GM18858 (cell line): ENCODE measurements at regions not wholly inside any gene's neighbourhood (a gene's known extent, or its start where the extent isn't known, plus 50 kb on each side); places are given as distances from the start of the nearest gene placed in this dataset.
"Not testable (repeated sequence)": the region's sequence is repeated elsewhere in the genome, so short reads cannot be mapped to it uniquely, and the experiment has no call there.

Experiments used
- ATAC-seq: cut with Tn5 transposase; IDR thresholded peaks from one replicate; pipeline ENCODE4 v1.9.1; 2021; ENCODE audit not compliant: unreplicated experiment

DNA sequence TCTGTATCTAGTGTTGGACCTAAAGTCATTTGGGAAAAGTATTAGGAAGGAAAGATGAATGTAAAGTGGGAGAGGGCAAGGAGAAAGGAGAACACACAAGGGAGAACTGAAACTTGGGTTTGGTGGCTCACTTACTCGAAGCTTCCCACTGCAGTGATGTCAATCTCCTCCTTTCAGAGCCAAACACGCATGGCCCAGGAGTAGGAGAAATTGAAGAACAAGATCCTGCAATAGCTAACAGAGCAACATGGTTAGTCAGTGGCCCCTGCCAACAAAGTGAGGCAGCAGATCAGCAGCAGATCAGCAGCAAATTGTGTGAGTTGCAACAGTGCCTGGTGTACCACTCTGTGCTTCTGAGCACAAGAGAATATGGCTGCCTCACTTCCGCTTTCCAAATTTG is 366.4 kb downstream of the PSAT1 start:
- ATAC-seq, result no peak

DNA sequence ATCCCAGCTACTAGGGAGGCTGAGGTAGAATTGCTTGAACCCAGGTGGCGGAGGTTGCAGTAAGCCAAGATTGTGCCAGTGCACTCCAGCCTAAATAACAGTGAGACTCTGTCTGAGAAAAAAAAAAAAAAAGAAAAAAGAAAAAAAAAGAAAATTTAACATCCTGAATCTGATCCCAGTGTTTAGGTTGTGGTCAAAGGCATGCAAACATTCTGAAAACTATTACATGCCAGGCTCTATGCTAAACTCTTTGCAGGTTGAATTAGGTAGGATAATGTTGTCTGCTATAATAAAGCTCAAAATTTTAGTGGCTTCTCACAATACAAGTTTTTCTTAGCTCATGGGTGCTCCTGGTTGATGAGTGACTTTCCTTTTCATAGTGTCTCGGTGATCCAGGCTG is 367.4 kb downstream of the PSAT1 start:
- ATAC-seq, result no peak

DNA sequence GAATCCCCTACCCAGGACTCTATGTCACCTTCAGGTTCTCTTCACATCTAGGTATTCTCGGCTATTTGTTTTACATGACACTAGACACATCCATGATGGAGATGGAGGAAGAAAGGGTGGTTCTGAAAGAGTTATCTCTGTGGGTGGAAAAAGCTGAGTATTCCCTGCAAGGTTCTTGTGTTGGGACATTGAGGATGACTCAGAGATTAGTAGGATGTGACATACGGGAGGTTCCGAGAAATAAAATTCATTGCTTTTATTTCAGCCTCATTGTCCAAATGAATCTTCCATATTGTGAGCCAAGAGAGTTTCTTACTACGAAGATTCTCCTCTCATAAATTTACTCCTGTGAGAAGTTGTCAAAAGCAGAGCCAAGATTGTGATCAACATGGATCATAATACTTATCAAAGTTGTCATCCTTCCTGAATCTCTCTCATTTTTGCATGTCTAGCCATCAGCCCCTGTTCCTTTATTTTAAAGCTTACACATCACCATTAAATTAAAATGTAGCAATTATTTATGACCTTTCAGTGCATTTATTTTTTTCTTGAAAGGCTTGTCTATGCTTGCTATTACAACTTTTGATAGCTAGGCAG is 370.0 kb downstream of the PSAT1 start:
- no peak for ATAC-seq

DNA sequence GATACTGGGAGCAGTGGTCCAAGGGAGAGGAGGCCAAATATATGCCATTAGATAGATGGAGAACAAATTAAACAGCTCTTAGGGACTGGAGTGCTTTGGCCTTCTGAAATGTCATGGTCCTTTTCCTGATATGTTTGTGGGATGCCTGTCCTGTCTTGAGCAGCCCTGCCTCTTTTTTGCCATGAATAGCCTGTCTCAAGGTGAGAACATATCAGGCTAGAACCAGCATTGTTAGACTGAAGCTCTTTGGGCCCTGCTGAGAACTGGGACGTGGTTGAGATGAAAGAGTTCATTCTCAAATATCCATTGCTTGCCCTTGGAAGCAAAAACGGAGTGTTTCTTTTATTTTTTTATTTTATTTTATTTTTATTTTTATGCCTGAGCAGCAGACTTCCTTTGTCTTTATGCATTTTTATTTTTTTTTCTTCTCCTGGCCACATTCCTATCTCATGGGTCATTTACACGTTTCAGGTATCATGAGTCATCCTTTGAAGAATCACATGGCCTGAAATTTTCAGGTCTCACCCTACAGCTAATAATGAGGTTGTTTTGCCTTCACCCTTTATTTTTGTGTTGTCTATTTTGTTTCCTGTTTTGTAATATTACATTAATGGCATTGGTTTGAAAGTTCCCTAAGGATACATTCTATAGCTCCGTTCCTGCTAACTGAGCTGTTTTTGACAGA is 371.4 kb downstream of the PSAT1 start:
- ATAC-seq, result no peak

DNA sequence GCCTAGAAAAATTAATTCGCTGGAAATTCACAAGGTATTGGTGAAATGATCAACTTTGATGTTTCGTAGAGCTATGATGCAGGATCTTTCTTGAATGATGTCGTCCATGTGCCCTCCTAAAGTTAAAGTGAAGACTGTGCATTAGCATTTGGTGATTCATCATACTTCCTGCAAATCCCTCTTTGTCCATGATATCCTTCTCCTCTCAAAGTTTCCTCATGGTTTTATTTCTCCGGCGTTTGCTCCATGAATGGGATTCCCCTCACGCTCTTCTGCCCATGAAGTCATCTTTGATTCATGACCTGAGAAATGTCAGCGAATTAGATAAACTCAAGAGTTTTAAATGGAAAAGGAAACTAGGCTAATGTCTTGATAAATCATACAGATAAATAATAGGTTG is 372.7 kb downstream of the PSAT1 start:
- no peak for ATAC-seq

DNA sequence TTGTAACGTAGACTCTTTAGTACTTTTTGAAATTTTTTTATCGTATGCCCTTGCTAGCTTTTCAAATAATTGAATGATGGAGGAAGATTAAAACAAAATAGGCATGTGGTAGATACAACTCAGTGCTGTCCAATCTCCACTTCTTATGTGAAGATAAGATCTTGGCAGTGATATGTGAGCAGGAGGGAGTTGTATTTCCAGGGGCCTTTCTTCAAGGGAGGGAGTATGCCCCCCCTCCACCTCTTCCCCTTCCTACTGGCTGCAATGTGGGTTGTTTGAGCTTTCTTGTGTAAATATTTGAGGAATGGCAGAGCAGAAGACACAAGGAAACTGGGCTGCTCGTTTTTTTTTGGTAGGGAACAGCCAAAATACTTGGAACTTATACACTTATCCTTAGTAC is 374.9 kb downstream of the PSAT1 start:
- no peak for ATAC-seq

DNA sequence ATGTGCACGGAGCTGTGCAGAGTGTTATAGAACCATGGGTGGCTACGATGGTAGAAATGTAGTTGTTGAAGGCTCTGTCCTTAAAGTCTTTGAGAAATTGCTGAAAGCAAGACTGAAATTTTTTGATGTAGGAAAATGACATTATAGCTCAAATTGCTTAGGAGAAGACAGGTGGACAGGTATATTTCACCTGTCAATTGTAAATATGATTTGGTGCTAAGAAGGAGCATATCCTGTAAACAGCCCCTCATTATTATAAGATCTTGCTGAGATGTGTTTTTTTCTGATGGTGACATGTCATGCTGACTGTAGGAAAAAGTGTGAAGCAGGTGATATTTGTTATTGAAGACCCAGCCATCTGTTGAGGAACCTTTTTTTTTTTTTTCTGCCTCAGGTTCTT is 377.9 kb downstream of the PSAT1 start:
- no peak for ATAC-seq

DNA sequence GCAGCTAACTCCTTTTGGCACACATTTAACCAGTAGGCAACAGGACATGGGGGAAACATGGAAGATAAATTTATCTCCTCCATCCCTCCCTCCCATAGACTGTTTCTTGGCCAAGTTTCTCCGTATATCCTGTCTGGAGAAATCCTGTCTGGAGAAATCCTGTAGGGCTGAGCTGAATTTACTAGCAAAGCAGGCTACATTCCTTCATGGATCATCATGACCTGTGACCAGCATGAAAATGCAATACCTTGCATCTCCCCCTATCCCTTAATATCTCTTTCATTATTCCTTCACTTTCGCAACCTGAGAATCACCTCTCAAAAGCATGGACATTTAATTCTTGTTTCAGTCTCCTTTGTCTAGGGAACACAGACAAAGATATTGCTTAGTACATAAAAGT is 379.1 kb downstream of the PSAT1 start:
- no peak for ATAC-seq

DNA sequence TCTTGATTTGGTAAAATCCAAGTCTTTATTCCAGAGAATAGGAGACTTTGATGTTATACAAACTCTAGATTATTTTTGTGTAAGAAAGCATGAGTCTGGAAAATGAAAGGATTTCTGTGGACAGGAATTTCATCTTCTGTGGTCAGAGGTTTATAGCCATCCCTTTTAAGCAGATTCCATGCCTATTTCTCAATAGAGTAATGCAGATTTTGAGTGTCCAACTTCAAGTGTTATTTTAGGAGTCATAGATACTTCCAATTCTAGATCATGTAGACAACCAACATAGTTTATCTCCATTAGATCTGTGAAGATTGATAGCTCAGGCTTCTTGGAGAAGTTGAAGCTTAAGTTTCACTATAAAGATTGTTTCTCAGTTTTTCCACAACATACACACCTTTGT is 379.7 kb downstream of the PSAT1 start:
- ATAC-seq, result no peak

DNA sequence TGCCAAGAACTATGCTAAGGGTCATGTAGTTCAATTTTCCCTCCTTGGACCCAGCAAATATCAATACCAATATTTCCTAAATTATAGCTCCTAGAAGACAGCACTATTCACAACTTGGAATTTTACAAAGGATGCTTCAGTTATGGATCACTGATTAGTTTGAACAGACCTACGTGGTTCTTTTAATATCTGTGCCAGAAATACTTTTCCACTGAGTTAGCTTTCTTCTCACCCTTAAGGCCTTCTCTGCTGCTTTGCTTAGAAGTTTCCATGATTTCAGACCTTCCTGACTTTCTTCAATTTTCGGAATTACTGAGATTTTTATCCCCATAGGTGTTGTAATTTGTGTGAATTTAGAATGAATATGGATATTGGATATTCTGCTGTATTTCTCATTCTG is 380.4 kb downstream of the PSAT1 start:
- no peak for ATAC-seq

DNA sequence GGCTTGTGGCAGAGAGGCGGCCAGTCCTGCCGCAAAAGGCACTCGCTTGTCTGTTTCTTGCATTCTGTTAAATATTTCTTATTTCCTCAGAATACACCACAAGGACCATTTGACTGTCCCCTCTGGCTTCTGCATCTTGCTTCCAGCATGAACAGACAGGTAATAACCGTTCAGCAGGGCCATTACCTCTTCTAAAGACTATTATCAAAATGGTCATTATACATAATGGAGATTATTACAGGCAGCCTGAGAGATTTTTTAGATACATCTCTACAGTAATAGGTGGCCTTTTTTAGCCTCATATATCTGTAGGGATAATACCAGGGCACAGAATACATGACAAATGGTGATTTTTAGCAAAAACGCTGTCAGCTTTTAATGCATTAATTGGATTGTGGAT is 382.0 kb downstream of the PSAT1 start:
- no peak for ATAC-seq

DNA sequence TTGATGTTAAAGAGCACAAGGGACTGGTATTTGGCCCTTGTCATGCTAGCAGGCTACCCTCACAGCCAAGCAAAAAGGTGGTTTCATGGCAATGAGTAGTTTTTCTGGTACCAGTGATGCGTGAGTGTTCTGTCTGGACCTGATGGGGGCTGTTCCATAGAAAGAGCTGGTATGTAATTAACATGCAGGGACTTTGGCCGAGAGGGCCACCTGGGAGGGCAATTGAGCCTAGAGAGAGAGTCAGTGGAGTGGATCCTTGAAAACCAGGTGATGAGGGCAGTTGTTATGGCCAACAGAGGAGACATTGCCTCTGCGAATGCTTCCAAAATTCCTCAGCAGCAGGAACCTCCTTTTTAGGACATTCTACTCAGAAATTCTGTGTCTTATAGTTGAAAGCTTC is 383.3 kb downstream of the PSAT1 start:
- ATAC-seq, result no peak

DNA sequence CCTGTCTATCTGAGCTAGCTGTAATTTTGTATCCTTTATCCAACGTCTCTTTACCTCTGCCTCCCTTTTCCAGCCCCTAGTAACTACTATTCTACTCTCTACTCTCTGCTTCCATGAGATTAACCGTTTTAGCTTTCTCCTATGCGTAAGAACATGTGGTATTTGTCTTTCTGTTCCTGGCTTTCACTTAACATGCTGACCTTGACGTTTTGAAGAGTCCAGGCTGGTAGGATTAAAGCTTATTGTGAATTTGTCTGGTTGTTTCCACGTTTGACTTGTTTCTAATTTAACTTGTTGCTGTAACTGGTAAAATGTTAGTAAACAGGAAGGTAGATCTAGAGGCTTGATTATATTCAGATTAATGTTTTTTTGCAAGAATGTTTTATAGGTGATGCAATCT is 385.3 kb downstream of the PSAT1 start:
- ATAC-seq, result no peak

DNA sequence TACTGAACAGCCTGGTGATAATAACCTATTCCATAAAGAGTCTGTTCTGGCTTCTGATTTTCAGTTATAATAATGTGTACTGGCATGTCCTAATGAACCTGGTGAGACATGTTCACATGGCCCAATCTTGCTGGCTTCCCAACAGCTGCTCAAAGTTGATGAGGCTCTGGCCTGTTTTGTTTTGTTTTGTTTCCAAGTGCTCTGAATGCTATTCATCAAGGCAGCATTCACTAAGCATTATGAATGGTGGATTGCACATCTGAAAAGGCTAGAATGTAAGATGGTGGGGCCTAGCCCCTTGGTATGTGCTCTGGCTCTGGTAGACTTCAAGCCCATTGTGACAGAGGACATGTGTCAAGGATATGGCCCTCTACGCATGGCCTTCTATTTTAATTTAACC is 388.5 kb downstream of the PSAT1 start:
- ATAC-seq, result no peak

DNA sequence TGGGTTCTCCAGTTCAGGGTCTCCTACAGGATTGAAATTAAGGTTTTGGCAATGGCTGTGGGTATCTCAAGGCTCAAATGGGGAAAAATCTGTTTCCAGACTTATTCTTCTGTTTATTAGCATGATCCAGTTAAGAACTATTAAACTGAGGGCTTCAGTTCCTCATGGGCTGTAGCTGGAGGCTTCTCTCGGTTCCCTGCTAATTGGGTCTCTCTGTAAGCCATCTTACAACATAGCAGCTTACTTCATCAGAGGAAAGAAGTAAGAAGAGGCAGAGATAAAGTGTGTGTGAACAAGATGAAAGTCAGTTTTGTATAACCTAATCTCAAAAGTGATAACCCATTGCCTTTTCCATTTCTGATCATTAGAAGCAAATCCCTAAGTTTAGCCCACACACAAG is 391.9 kb downstream of the PSAT1 start:
- no peak for ATAC-seq

DNA sequence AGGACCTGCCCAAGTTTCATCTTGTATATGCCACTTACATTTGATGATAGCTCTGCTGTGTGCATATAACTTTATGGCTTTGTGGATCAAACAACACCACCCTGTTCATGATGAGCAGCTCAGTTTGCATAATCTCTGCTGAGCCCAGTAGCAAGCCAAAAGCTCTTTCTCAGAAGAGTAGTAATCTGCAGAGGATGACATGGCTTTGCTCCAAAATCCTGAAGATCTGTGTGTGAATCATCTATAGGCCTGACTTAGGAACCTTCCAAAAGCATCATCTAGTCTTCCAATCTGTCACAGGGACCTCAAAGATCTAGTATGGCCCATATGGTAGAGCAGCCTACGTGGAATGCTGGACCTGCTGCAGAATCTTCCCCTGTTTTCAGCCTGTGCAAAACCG is 394.6 kb downstream of the PSAT1 start:
- no peak for ATAC-seq

DNA sequence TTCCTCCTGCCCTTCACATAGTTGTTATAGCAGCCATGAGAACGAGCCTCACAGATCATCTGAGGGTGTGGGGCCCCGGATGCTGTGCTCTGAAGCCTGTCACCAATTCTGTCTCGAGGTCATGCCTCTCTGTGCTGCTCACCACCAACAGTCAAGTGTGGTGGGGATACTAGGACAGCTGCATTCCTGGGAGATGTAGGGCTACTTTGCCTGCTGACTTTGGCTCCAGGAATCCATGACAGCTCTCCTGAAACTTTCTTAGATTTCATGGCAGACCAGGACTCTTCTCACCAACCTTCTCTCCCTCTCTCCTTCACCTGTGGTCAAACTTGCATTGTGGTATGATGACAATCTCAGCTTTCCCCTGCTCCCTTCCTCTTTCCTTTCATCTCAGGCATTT is 395.9 kb downstream of the PSAT1 start:
- no peak for ATAC-seq

DNA sequence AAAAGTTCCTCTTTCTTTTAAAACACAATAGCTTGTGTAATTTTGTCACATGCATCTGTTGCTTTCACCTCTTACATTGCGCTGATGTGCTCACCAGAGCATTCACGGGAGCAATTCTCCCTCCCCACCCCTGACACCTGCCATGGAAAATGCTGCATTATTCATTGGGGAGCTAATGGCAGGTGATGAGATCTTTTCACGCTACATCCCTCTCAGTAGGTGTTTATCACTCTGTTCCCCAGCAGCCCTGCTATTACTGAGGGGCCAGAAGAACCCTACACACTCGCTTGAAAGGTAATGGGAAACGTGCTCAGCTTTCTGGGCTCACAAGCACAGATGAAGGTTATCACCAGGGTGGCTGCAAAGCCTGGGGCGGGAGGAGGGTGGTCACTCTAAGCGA is 398.0 kb downstream of the PSAT1 start:
- no peak for ATAC-seq

DNA sequence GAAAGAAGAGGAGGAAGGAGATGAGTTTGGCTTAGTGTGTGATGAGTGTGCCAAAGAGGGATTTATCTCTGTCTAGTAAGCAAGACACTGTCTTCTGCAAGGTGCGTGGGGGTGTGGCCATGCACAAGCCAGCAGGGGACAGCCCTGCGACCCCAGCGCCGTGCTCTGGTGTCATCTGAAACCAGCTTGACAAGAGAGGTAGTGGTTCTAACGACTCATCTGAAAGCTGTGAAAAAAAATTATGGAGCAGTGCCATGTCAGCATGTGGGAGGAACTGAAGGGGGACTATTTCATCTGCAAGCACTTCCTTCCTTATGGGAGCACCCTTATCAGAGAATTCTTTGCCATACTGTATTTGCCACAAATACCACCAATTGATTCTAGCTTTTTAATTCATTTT is 398.6 kb downstream of the PSAT1 start:
- peak; percentile 68 for ATAC-seq

DNA sequence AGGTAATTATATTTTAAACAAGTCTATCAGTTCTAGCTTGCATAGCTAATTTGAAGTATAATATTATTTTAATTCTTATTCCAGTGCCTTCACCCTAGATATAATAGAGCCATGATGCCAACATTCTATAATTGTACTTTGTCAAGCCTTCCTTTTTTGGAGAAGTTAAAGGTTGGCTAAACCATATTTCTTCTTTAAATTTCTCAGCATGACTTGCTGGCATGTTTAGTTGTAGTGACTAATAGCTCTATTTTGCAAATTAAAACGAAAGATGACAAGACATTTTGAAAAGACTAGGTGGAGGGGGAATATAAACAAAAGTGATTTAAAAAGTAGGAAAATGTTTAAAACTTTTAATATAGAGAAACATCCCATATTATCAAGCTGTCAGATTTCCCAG is 400.7 kb downstream of the PSAT1 start:
- no peak for ATAC-seq

DNA sequence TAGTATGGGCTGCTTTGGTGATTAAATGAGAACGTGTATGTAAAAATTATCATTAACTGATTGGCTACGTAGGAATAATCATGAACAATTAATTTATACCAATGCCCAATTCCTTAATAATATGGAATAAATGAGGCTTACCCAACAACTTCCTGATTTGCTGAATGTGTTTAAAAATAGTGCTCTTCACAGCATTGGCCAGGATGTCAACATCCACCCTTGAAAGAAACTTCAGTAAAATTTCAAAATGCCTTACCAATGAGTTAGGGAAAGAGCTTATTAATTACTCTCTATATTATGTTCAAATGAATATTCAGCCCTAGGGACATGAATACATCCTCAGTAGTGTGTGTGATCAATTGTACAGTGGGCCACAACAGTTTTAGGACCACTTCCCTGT is 401.4 kb downstream of the PSAT1 start:
- no peak for ATAC-seq

DNA sequence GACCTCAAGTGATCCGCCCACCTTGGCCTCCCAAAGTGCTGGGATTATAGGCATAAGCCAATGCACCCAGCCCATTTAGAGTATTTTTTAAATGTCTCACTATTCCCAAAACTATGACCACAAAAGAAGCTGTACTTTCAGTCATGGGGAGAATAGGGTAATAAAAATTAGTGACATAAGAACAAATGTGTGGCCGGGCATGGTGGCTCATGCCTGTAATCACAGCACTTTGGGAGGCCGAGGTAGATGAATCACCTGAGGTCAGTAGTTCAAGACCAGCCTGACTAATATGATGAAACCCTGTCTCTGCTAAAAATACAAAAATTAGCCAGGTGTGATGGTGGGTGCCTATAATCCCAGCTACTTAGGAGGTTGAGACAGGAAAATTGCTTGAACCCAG is 402.3 kb downstream of the PSAT1 start:
- ATAC-seq, result not testable (repeated sequence)

DNA sequence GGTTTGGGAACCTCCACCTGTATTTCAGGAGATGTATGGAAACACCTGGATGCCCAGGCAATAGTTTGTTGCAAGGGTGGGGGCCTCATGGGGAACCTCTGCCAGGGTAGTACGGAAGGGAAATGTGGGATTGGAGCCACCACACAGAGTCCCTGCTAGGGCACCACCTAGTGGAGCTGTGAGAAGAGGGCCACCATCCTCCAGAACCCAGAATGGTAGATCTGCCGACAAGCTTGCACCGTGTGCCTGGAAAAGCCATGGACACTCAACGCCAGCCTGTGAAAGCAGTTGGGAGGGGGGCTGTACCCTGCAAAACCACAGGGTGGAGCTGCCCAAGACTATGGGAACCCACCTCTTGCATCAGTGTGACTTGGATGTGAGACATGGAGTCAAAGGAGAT is 407.2 kb downstream of the PSAT1 start:
- not testable (repeated sequence) for ATAC-seq
